HG03520 (cell line): ENCODE measurements at regions not wholly inside any gene's neighbourhood (a gene's known extent, or its start where the extent isn't known, plus 50 kb on each side); places are given as distances from the start of the nearest gene placed in this dataset.

Experiments
- ATAC-seq: cut with Tn5 transposase; IDR thresholded peaks from one replicate; pipeline ENCODE4 v1.9.1; 2021; ENCODE audit warnings: mild to moderate bottlenecking, moderate library complexity; ENCODE audit not compliant: unreplicated experiment

GRCh38 chr5:56465769-56466135 lies 232.6 kb upstream of the ANKRD55 start:
- no peak for ATAC-seq

DNA sequence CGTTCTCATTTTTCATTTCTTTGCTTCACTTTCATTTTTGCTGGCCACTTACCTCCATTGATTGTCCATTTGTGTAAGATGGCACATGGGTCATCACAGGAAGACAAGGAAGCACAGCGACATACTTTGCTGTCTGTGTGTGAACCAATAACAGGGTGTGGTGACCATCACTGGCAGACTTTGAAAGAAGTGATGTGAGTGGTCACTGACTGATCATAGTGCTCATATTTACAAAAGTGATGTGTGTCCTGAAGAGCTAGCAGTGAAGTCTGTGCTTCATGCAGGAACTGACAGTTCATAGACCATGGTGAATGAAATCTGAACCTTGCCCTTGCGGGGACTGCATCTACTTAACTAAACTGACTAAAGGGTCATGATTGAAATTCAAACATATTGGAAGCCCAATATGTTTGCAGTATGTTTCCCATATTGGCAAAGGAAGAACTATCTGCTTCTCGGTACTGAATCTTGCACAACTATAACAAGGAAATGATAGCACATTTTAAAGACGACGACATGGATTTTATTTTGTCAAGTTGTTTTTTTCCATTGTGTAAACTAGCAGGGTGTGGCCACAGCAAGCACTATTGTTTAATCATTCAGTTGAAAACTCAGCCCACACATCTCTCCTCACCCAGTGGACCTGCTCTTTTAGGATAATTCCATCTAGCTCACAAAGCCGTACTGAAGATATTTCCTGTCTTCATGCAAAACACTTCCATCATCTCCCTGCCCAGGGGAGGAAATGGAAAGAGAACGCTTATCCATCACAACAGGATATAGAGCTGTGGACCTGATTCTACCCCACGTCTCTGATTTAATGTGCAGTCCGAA lies 232.0 kb upstream of the ANKRD55 start:
- ATAC-seq: no peak

DNA sequence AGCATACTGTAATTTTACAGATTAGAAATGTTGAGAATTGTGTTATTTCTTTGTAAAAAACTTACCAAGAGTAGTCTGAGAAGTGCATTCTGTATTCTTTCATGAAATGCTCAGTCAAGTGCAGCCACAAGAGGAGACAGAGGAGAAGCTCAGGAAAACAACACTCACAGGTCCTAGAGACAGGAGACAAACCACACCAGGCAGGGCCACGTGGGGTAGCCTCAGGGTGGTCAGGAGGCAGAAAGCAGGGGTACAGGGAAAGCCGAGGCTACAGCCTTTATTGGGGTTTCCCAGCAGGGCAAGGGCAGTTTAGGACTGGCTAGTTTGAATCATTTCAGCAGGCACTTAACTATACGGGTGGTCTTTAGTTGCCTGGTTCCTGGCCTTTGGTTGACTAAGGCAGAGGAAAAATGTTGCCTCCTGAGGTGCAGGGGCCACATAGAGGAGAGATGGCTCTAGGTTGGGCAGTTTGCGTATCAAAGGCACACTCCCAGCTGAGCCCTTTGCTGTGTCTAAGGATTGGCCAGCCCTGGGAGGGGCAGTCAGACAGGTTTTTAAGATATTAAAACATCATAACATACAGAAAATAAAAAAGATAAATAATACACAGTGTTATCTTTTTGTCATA lies 230.9 kb upstream of the ANKRD55 start:
- ATAC-seq: no peak

- no peak for ATAC-seq
Measured at GRCh38 chr5:56461584-56461983, 228.5 kb upstream of the ANKRD55 start.

GRCh38 chr5:56460681-56461191 lies 227.6 kb upstream of the ANKRD55 start:
- no peak for ATAC-seq

DNA sequence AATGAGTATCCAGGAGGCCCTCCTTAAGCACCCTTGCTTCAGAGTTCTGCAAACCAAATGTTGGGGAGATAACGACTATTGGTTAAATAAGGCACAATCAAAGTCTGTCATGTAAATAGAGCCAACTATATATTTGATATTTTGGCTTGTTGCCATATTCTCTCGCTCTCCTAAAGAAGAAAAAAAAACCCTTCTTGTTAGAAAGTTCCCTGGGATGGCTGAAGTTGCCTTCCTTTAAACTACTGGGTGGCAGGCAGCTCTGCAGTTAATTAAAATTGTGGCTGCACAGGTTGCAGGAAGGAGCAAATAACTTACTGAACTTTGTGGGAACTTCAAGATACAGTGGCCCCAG lies 227.0 kb upstream of the ANKRD55 start:
- ATAC-seq: no peak

GRCh38 chr5:56459394-56460194 lies 226.5 kb upstream of the ANKRD55 start:
- no peak for ATAC-seq

DNA sequence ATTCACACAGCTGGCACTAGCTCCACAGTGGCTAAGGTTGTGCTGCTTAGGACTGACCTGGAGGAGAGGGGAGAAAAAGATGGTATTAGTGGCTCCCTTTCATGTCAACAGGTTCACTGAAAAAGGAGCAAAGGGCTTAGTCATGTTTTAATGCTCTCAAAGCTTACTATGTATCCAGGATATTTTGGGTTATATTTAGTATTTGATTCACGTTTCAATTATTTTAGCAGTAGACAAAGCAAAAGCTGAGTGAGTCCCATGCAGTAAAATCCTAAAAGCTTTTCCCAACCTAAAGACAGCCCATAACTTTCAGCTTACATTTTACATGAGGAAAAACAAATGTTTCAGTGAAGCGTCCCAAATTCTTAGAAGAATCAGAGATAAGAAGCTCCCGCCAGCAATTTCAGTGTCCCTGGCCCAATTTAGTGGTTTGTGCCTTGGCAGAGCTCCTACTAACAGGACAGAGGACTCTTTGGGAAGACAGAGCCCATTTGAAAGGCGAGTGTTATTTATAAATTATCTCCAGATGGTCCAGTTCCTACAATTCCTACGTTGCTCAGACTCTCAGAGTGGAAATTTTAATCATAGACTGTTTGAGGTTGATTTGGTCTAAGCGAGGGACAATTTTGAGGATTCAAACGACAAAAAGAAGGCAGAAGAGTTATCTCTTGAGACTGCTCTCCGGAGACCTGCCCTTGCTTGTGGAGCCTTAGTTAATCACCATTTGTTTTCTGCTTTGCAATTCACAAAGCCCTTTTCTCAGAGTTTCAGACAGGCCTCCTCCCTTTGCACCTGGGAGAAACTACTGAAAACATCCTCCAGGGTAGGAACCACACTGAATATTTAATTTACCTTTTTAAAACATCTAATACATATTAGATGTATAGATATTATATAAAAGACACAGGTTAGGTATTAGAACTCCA lies 225.0 kb upstream of the ANKRD55 start:
- ATAC-seq: no peak

DNA sequence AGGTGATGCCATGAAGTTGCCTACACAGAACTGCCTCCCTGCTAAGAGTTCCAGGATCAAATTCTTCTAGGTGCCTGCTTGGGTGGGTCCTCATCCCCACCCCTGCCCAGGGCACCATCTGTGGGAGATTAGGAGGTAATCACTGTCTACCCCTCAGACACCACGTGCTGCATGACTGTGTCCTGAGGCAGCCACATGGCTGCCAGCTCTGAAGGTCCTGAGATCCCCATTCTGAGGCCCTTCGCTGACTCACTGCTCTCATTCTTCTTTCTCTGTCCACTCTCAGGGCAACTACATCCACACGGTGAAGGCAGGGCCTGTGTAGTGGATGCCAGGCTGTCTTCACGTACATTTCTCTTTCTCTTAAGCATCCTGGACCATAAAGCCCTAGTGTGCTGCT lies 222.9 kb upstream of the ANKRD55 start:
- no peak for ATAC-seq

DNA sequence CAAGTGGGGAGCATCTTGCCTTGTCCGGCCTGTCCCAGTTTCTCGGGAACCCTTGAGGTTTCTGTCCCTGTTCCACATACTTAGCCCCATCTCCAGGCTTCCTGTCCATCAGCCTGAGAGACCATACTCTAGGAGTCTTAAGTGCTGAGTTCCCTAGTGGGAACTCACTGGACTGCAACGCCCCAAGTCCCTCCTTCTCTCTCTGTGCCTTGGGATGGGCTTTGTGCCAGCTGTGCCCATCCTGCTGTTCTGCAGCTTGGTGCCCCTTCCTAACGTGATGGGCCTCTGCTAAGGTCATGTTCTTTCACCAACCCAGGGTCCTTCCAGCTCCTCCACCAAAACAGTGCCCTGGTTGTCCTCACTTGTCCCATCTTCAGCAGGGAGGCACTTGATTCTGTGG lies 222.3 kb upstream of the ANKRD55 start:
- no peak for ATAC-seq

GRCh38 chr5:56454219-56454862 lies 221.2 kb upstream of the ANKRD55 start:
- ATAC-seq: no peak

DNA sequence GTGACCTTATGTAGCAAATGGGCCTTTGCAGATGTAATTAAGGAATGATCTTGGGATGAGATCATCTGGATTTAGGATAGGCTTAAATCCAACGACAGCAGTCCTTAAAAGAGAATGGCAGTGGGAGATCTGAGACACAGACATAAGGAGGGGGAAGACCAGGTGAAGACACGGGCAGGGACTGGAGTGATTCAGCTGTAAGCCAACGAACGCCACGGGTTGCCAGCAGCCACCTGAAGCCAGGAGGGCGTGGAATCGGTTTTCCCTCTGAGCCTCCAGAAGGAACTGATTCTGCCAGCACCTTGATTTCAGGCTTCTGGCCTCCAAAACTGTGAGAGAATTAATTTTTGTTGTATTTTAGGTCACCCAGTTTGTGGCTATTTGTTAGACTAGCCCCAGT lies 218.6 kb upstream of the ANKRD55 start:
- ATAC-seq: no peak

GRCh38 chr5:56450766-56451165 lies 217.6 kb upstream of the ANKRD55 start:
- ATAC-seq: no peak

GRCh38 chr5:56449071-56449640 lies 216.0 kb upstream of the ANKRD55 start:
- ATAC-seq: no peak

- no peak for ATAC-seq
Measured at GRCh38 chr5:56447656-56448055, 214.5 kb upstream of the ANKRD55 start.

GRCh38 chr5:56447232-56447631 lies 214.1 kb upstream of the ANKRD55 start:
- ATAC-seq: no peak

- no peak for ATAC-seq
Measured at GRCh38 chr5:56446728-56447127, 213.6 kb upstream of the ANKRD55 start.

GRCh38 chr5:56443826-56444225 lies 210.7 kb upstream of the ANKRD55 start:
- no peak for ATAC-seq

DNA sequence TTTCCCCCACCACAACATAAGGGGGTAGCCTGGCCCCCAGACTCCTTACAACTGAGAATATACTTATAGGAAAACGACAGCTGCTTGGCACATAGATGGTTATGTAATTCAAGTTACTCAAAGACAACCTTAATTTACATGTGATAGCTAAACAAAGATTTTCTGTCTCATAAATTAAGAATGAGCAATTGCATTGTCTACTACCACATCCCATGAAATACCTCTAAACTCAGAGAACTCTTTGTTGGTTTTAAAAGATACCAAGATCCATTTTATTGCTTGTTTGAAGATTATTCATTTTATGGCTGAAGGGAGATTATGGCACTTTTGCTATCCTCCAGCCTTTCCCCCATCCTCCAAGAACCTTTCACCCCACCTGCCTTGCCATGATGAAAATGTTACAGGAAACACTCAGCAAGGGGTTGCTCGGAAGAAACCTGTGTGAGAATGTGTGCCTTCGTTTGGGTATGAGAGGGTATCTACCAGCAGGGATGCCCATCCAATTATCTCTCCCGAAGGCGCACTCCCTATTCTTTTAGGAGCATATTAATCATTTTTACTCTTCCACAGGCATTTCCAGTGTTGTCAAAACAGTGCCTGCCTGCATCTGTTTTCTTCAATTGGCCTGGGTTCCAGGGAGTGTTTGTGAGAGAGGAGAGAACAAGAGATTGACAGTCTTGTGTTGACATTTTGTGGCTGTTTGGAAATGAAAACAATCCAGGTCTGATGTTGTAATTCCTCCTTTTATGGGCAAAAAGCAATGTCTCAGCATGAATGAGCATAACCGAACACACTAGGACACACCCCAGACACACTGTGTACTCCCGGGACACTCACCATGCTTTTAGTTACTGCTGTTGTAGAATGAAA lies 208.0 kb upstream of the ANKRD55 start:
- no peak for ATAC-seq
